Keratinocyte (primary cell): ENCODE measurements at regions not wholly inside any gene's neighbourhood (a gene's known extent, or its start where the extent isn't known, plus 50 kb on each side); places are given as distances from the start of the nearest gene placed in this dataset.
A peak's percentile ranks its signal among the peaks of the same experiment; 100 is the strongest.

Source experiments
- DNase-seq: peaks from one replicate; pipeline ENCODE4 v3.0.0-alpha.2; 2011; ENCODE audit warnings: low read depth, missing footprints, low spot score
- FAIRE-seq: peaks from 2 replicates; lab custom pipeline; 2011; peaks lifted over from hg19 to GRCh38; lab: Jason Lieb, UNC
- H2AFZ ChIP-seq: 2 replicates; pipeline ENCODE4 v1.6.0; 2012; ENCODE audit warnings: low read length, control low read depth, inconsistent platforms; ENCODE audit not compliant: control insufficient read depth
- H3K27ac ChIP-seq: 2 replicates; pipeline ENCODE4 v1.5.1; 2011; ENCODE audit warnings: low read length; ENCODE audit not compliant: control insufficient read depth, insufficient read depth
- H3K27me3 ChIP-seq: 3 replicates; pipeline ENCODE4 v1.6.0; 2011; ENCODE audit warnings: low read length; ENCODE audit not compliant: control insufficient read depth, insufficient read depth; ENCODE audit errors: extremely low read depth
- H3K36me3 ChIP-seq, 2 experiments: 2 replicates in 1 of 2; 3 replicates in 1 of 2; pipeline ENCODE4 v1.5.1; 2011; ENCODE audit warnings: low read length in 2 of 2, mild to moderate bottlenecking in 1 of 2; ENCODE audit not compliant: control insufficient read depth in 2 of 2, insufficient read depth in 2 of 2; ENCODE audit errors: extremely low read depth in 1 of 2
- H3K4me1 ChIP-seq: 3 replicates; pipeline ENCODE4 v1.5.1; 2011; ENCODE audit warnings: low read length; ENCODE audit not compliant: control insufficient read depth, insufficient read depth; ENCODE audit errors: extremely low read depth
- H3K4me2 ChIP-seq: 3 replicates; pipeline ENCODE4 v1.6.0; 2011; ENCODE audit warnings: low read depth, low read length; ENCODE audit not compliant: control insufficient read depth, insufficient read depth; ENCODE audit errors: extremely low read depth
- H3K4me3 ChIP-seq, 3 experiments: fragments of 200-600 bp in 1 of 3; sonication (generic) in 1 of 3; 2 replicates in 2 of 3; 3 replicates in 1 of 3; pipeline ENCODE4 v1.5.1; 2011 to 2016; ENCODE audit warnings: low read length in 3 of 3, mild to moderate bottlenecking in 3 of 3, control low read depth in 2 of 3, inconsistent platforms in 1 of 3, low read depth in 1 of 3, mixed read lengths in 1 of 3, mixed run types in 1 of 3, moderate library complexity in 1 of 3; ENCODE audit not compliant: control insufficient read depth in 2 of 3, insufficient read depth in 2 of 3; ENCODE audit errors: extremely low read depth in 1 of 3
- H3K79me2 ChIP-seq: 2 replicates; pipeline ENCODE4 v1.6.0; 2012; ENCODE audit warnings: low read length; ENCODE audit not compliant: control insufficient read depth, insufficient read depth
- H3K9ac ChIP-seq: 3 replicates; pipeline ENCODE4 v1.6.0; 2011; ENCODE audit warnings: low read length; ENCODE audit not compliant: control insufficient read depth, insufficient read depth; ENCODE audit errors: extremely low read depth
- H3K9me1 ChIP-seq: 3 replicates; pipeline ENCODE4 v1.6.0; 2011; ENCODE audit warnings: low read length; ENCODE audit not compliant: control insufficient read depth, insufficient read depth; ENCODE audit errors: extremely low read depth
- H3K9me3 ChIP-seq: 2 replicates; pipeline ENCODE4 v1.5.1; 2012; ENCODE audit warnings: low read depth, low read length; ENCODE audit not compliant: control insufficient read depth
- H4K20me1 ChIP-seq: 3 replicates; pipeline ENCODE4 v1.6.0; 2011; ENCODE audit warnings: low read length; ENCODE audit not compliant: control insufficient read depth, insufficient read depth; ENCODE audit errors: extremely low read depth
- CTCF ChIP-seq, 3 experiments: IDR thresholded peaks in 1 of 3; conservative IDR thresholded peaks in 1 of 3; optimal IDR thresholded peaks in 1 of 3; 2 replicates in 2 of 3; 3 replicates in 1 of 3; pipeline versions ENCODE3 to v1.5.1; 2011; ENCODE audit warnings: low read length in 3 of 3, mild to moderate bottlenecking in 3 of 3, moderate library complexity in 2 of 3, control low read depth in 1 of 3, inconsistent platforms in 1 of 3; ENCODE audit not compliant: insufficient read depth in 2 of 3; ENCODE audit errors: extremely low read depth in 1 of 3
- EZH2 ChIP-seq: IDR thresholded peaks from one replicate; pipeline ENCODE4 v1.6.1; 2012; ENCODE audit warnings: inconsistent platforms, mild to moderate bottlenecking, low read length, moderate library complexity
- dilution Hi-C: fragments of 300-500 bp; cut with MboI; formaldehyde crosslinking; loops from one replicate; pipeline ENCODE4 v1.7.0; 2020; ENCODE audit warnings: low sequenced_read_pairs; ENCODE audit not compliant: extremely low pct_ligation_motif_present

GRCh38 chr5:131008329-131008728 lies 156.7 kb downstream of the HINT1 start:
- Histone ChIP-seq H3K4me1 (no peaks in the 10 kb centered on the region), H3K79me2 (no peaks in the 10 kb centered on the region), H3K4me3 (no peak overlapping the region), H3K4me2 (no peak overlapping the region), H3K9me3 (no peaks in the 10 kb centered on the region), H4K20me1 (no peaks in the 10 kb centered on the region), H3K9ac (no peak overlapping the region), H3K9me1 (no peaks in the 10 kb centered on the region), H2AFZ (no peak overlapping the region), H3K36me3 (no peaks in the 10 kb centered on the region), H3K27ac (no peak overlapping the region), H3K27me3 (no peaks in the 10 kb centered on the region)
- no peak for DNase-seq
- FAIRE-seq = no peak
- dilution Hi-C loops = no loop called here
- TF ChIP-seq CTCF (optimal IDR thresholded peaks at IDR 0.05 in 1 of 3, IDR thresholded peaks at IDR 0.05 in 1 of 3, conservative IDR thresholded peaks at IDR 0.05 in 1 of 3; ENCODE audit: extremely low read depth in 1 of 3, insufficient read depth in 2 of 3, low read length in 3 of 3) (no peak), EZH2 (no peak)

- TF ChIP-seq EZH2 (no peak), CTCF (optimal IDR thresholded peaks at IDR 0.05 in 1 of 3, IDR thresholded peaks at IDR 0.05 in 1 of 3, conservative IDR thresholded peaks at IDR 0.05 in 1 of 3; ENCODE audit: extremely low read depth in 1 of 3, insufficient read depth in 2 of 3, low read length in 3 of 3) (peak in 2 of 3 experiments; percentile 4 to 13)
- H2AFZ ChIP-seq = no peak overlapping the region
- no peak overlapping the region for H3K4me2 ChIP-seq
- dilution Hi-C loops = no loop called here
- no peaks in the 10 kb centered on the region for H3K4me1 ChIP-seq
- H3K27me3 ChIP-seq = no peaks in the 10 kb centered on the region
- FAIRE-seq = no peak
- H3K79me2 ChIP-seq = no peaks in the 10 kb centered on the region
- no peaks in the 10 kb centered on the region for H3K9me3 ChIP-seq
- no peaks in the 10 kb centered on the region for H3K9me1 ChIP-seq
- no peak overlapping the region for H3K9ac ChIP-seq
- no peak for DNase-seq
- no peak overlapping the region for H3K4me3 ChIP-seq
- no peaks in the 10 kb centered on the region for H4K20me1 ChIP-seq
- no peak overlapping the region for H3K27ac ChIP-seq
- H3K36me3 ChIP-seq = no peaks in the 10 kb centered on the region
Measured at GRCh38 chr5:131005963-131006684, 158.9 kb downstream of the HINT1 start.
